ENCODE measurements at regions not wholly inside any gene's neighbourhood (a gene's known extent, or its start where the extent isn't known, plus 50 kb on each side); places are given as distances from the start of the nearest gene placed in this dataset.

- TF ChIP-seq EZH2phosphoT487 (IDR thresholded peaks at IDR 0.05; ENCODE audit: borderline replicate concordance, low read length) (no peak), CTCF (conservative IDR thresholded peaks at IDR 0.05; ENCODE audit: low read depth, low read length) (no peak)
These were observed 72.8 kb upstream of the RASGRF1 start for GRCh38 chr15:79163395-79163794.
